HG02973 (cell line): ENCODE measurements at regions not wholly inside any gene's neighbourhood (a gene's known extent, or its start where the extent isn't known, plus 50 kb on each side); places are given as distances from the start of the nearest gene placed in this dataset.

Experiments
- ATAC-seq: cut with Tn5 transposase; IDR thresholded peaks from one replicate; pipeline ENCODE4 v1.9.1; 2021; ENCODE audit warnings: moderate library complexity; ENCODE audit not compliant: unreplicated experiment

- ATAC-seq, result no peak
Observed at GRCh38 chr9:119544492-119544891, 175.3 kb upstream of the BRINP1 start.

- ATAC-seq, result no peak
Observed at GRCh38 chr9:119537138-119537537, 167.9 kb upstream of the BRINP1 start.

- ATAC-seq, result no peak
Observed at GRCh38 chr9:119533504-119533903, 164.3 kb upstream of the BRINP1 start.

GRCh38 chr9:119526698-119527097 is 157.5 kb upstream of the BRINP1 start:
- no peak for ATAC-seq

- ATAC-seq, result no peak
Observed at GRCh38 chr9:119523508-119523907, 154.3 kb upstream of the BRINP1 start.

GRCh38 chr9:119522381-119522780 is 153.1 kb upstream of the BRINP1 start:
- no peak for ATAC-seq

- ATAC-seq, result no peak
Observed at GRCh38 chr9:119509291-119509905, 140.2 kb upstream of the BRINP1 start.

- no peak for ATAC-seq
Observed at GRCh38 chr9:119501374-119501773, 132.1 kb upstream of the BRINP1 start.

- ATAC-seq, result no peak
Observed at GRCh38 chr9:119500072-119500771, 131.0 kb upstream of the BRINP1 start.

- no peak for ATAC-seq
Observed at GRCh38 chr9:119487118-119487827, 118.0 kb upstream of the BRINP1 start.

- ATAC-seq, result no peak
Observed at GRCh38 chr9:119483153-119483552, 113.9 kb upstream of the BRINP1 start.

GRCh38 chr9:119477197-119477596 is 108.0 kb upstream of the BRINP1 start:
- ATAC-seq, result no peak

- no peak for ATAC-seq
Observed at GRCh38 chr9:119458068-119458467, 88.8 kb upstream of the BRINP1 start.

- no peak for ATAC-seq
Observed at GRCh38 chr9:119453980-119454379, 84.7 kb upstream of the BRINP1 start.

- ATAC-seq, result no peak
Observed at GRCh38 chr9:119453490-119453911, 84.3 kb upstream of the BRINP1 start.

GRCh38 chr9:119451426-119451825 is 82.2 kb upstream of the BRINP1 start:
- ATAC-seq, result no peak

GRCh38 chr9:119443179-119443578 is 73.9 kb upstream of the BRINP1 start:
- ATAC-seq, result no peak

- no peak for ATAC-seq
Observed at GRCh38 chr9:119441832-119442231, 72.6 kb upstream of the BRINP1 start.

- ATAC-seq, result no peak
Observed at GRCh38 chr9:119441338-119441737, 72.1 kb upstream of the BRINP1 start.

GRCh38 chr9:119436261-119436660 is 67.0 kb upstream of the BRINP1 start:
- no peak for ATAC-seq

- ATAC-seq, result no peak
Observed at GRCh38 chr9:119435076-119435475, 65.8 kb upstream of the BRINP1 start.

GRCh38 chr9:119432428-119432827 is 63.2 kb upstream of the BRINP1 start:
- no peak for ATAC-seq
